ENCODE measurements at regions not wholly inside any gene's neighbourhood (a gene's known extent, or its start where the extent isn't known, plus 50 kb on each side); places are given as distances from the start of the nearest gene placed in this dataset.

GRCh38 chr7:67619175-67619574, 622.5 kb downstream of the TYW1 start:
- TF ChIP-seq, protein P1, sequence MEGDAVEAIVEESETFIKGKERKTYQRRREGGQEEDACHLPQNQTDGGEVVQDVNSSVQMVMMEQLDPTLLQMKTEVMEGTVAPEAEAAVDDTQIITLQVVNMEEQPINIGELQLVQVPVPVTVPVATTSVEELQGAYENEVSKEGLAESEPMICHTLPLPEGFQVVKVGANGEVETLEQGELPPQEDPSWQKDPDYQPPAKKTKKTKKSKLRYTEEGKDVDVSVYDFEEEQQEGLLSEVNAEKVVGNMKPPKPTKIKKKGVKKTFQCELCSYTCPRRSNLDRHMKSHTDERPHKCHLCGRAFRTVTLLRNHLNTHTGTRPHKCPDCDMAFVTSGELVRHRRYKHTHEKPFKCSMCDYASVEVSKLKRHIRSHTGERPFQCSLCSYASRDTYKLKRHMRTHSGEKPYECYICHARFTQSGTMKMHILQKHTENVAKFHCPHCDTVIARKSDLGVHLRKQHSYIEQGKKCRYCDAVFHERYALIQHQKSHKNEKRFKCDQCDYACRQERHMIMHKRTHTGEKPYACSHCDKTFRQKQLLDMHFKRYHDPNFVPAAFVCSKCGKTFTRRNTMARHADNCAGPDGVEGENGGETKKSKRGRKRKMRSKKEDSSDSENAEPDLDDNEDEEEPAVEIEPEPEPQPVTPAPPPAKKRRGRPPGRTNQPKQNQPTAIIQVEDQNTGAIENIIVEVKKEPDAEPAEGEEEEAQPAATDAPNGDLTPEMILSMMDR (IDR thresholded peaks at IDR 0.05), result no peak
- TF ChIP-seq POLR2AphosphoS5 (IDR thresholded peaks at IDR 0.05) (peak in 1 of 4 donors; percentile 14), EP300 (IDR thresholded peaks at IDR 0.05) (no peak), POLR2A (IDR thresholded peaks at IDR 0.05) (no peak)
